ENCODE measurements at regions not wholly inside any gene's neighbourhood (a gene's known extent, or its start where the extent isn't known, plus 50 kb on each side); places are given as distances from the start of the nearest gene placed in this dataset.
"Not testable (repeated sequence)": the region's sequence is repeated elsewhere in the genome, so short reads cannot be mapped to it uniquely, and the experiment has no call there.

- intact Hi-C loops (cut with DNase I), result no loop called here
- no peak for DNase-seq (ENCODE audit: low spot score)
- no peak for ATAC-seq
Measured at GRCh38 chr4:37771771-37772170, 54.7 kb upstream of the PGM2 start.

GRCh38 chr4:37770016-37770415 is 56.5 kb upstream of the PGM2 start:
- DNase-seq (ENCODE audit: low spot score), result no peak
- intact Hi-C loops (cut with DNase I), result no loop called here
- ATAC-seq, result no peak

- DNase-seq (ENCODE audit: low spot score) (no peak), ATAC-seq (no peak)
Measured at GRCh38 chr4:37769391-37769989, 57.0 kb upstream of the PGM2 start.

GRCh38 chr4:37767546-37767945 is 58.9 kb upstream of the PGM2 start:
- peak; percentile 65 for ATAC-seq
- peak; percentile 75 for DNase-seq (ENCODE audit: low spot score)
- intact Hi-C loops (cut with DNase I), result no loop called here

More at GRCh38 chr4:37769391-37769989, 57.0 kb upstream of the PGM2 start:
- intact Hi-C loops (cut with DNase I), result no loop called here

GRCh38 chr4:37767019-37767418 is 59.5 kb upstream of the PGM2 start:
- intact Hi-C loops (cut with DNase I), result no loop called here
- no peak for DNase-seq (ENCODE audit: low spot score)
- ATAC-seq, result no peak

- ATAC-seq, result no peak
- DNase-seq (ENCODE audit: low spot score), result no peak
- intact Hi-C loops (cut with DNase I), result loop anchor here (2.0 kb wide), 1 partner anchor 63 kb away; no protein-coding TSS in a partner anchor
Measured at GRCh38 chr4:37765741-37766140, 60.7 kb upstream of the PGM2 start.

- DNase-seq (ENCODE audit: low spot score) (no peak), ATAC-seq (no peak)
- intact Hi-C loops (cut with DNase I), result loop anchor here (2.0 kb wide), 1 partner anchor 61 kb away; no protein-coding TSS in a partner anchor
Measured at GRCh38 chr4:37763831-37764230, 62.7 kb upstream of the PGM2 start.

- intact Hi-C loops (cut with DNase I), result no loop called here
- DNase-seq (ENCODE audit: low spot score), result no peak
- ATAC-seq, result no peak
Measured at GRCh38 chr4:37762991-37763368, 63.5 kb upstream of the PGM2 start.

- DNase-seq (ENCODE audit: low spot score) (no peak), ATAC-seq (no peak)
- intact Hi-C loops (cut with DNase I), result no loop called here
Measured at GRCh38 chr4:37762294-37762990, 64.0 kb upstream of the PGM2 start.

GRCh38 chr4:37760840-37761239 is 65.6 kb upstream of the PGM2 start:
- DNase-seq (ENCODE audit: low spot score) (no peak), ATAC-seq (no peak)
- intact Hi-C loops (cut with DNase I), result no loop called here

- ATAC-seq (no peak), DNase-seq (ENCODE audit: low spot score) (no peak)
- intact Hi-C loops (cut with DNase I), result no loop called here
Measured at GRCh38 chr4:37759833-37760232, 66.7 kb upstream of the PGM2 start.

- no peak for DNase-seq (ENCODE audit: low spot score)
- peak; percentile 88 for ATAC-seq
- intact Hi-C loops (cut with DNase I), result no loop called here
Measured at GRCh38 chr4:37758226-37758625, 68.3 kb upstream of the PGM2 start.

GRCh38 chr4:37757761-37758160 is 68.7 kb upstream of the PGM2 start:
- ATAC-seq, result no peak
- no peak for DNase-seq (ENCODE audit: low spot score)
- intact Hi-C loops (cut with DNase I), result no loop called here

- ATAC-seq (no peak), DNase-seq (ENCODE audit: low spot score) (no peak)
- intact Hi-C loops (cut with DNase I), result no loop called here
Measured at GRCh38 chr4:37757121-37757520, 69.4 kb upstream of the PGM2 start.

- DNase-seq (ENCODE audit: low spot score) (no peak), ATAC-seq (peak; percentile 29)
- intact Hi-C loops (cut with DNase I), result no loop called here
Measured at GRCh38 chr4:37754410-37755185, 68.4 kb upstream of the RELL1 start.

- peak; percentile 46 for ATAC-seq
- no peak for DNase-seq (ENCODE audit: low spot score)
- intact Hi-C loops (cut with DNase I), result no loop called here
Measured at GRCh38 chr4:37749398-37749988, 63.3 kb upstream of the RELL1 start.

GRCh38 chr4:37748485-37748884 is 62.3 kb upstream of the RELL1 start:
- DNase-seq (ENCODE audit: low spot score) (no peak), ATAC-seq (no peak)
- intact Hi-C loops (cut with DNase I), result no loop called here

- intact Hi-C loops (cut with DNase I), result no loop called here
- DNase-seq (ENCODE audit: low spot score) (no peak), ATAC-seq (no peak)
Measured at GRCh38 chr4:37747772-37748330, 61.7 kb upstream of the RELL1 start.

GRCh38 chr4:37746852-37747251 is 60.7 kb upstream of the RELL1 start:
- ATAC-seq; DNase-seq (ENCODE audit: low spot score); intact Hi-C loops (cut with DNase I): not testable (repeated sequence)
